BE2C (cell line): ENCODE measurements at regions not wholly inside any gene's neighbourhood (a gene's known extent, or its start where the extent isn't known, plus 50 kb on each side); places are given as distances from the start of the nearest gene placed in this dataset.

Experiments
- DNase-seq: peaks from one replicate; pipeline ENCODE4 v3.0.0-alpha.2; 2020
- H3K27me3 ChIP-seq: fragments of 250-450 bp; sonication (Bioruptor Pico); 2 replicates; pipeline ENCODE4 v1.5.1; 2020; ENCODE audit warnings: mild to moderate bottlenecking
- H3K36me3 ChIP-seq: fragments of 250-450 bp; sonication (Bioruptor Pico); 2 replicates; pipeline ENCODE4 v1.5.1; 2020; ENCODE audit warnings: mild to moderate bottlenecking
- H3K4me1 ChIP-seq: fragments of 250-450 bp; sonication (Bioruptor Pico); 2 replicates; pipeline ENCODE4 v1.5.1; 2020
- H3K4me3 ChIP-seq: 2 replicates; pipeline ENCODE4 v1.5.1; 2011; ENCODE audit warnings: low read depth, low read length
- H3K9me3 ChIP-seq: fragments of 250-450 bp; sonication (Bioruptor Pico); 2 replicates; pipeline ENCODE4 v1.5.1; 2020
- CTCF ChIP-seq: IDR thresholded peaks from 2 replicates; pipeline ENCODE4 v1.5.1; 2012; ENCODE audit warnings: mild to moderate bottlenecking, low read depth, low read length

GRCh38 chr15:97087006-97087741, 756.7 kb downstream of the NR2F2 start:
- no peak overlapping the region for H3K4me3 ChIP-seq
- no peaks in the 10 kb centered on the region for H3K27me3 ChIP-seq
- H3K36me3 ChIP-seq: no peaks in the 10 kb centered on the region
- TF ChIP-seq CTCF: no peak
- H3K4me1 ChIP-seq: no peaks in the 10 kb centered on the region
- no peaks in the 10 kb centered on the region for H3K9me3 ChIP-seq
- DNase-seq: no peak

GRCh38 chr15:97091093-97091492, 760.6 kb downstream of the NR2F2 start:
- Histone ChIP-seq H3K9me3 (peaks cover 5% of the 10 kb centered on the region; the same call in 1 of the 2 replicates), H3K36me3 (no peaks in the 10 kb centered on the region), H3K4me1 (no peaks in the 10 kb centered on the region), H3K4me3 (no peak overlapping the region), H3K27me3 (no peaks in the 10 kb centered on the region)
- TF ChIP-seq CTCF: no peak
- no peak for DNase-seq

GRCh38 chr15:97092656-97093055, 762.2 kb downstream of the NR2F2 start:
- DNase-seq: no peak
- Histone ChIP-seq H3K36me3 (no peaks in the 10 kb centered on the region), H3K27me3 (no peaks in the 10 kb centered on the region), H3K4me3 (no peak overlapping the region), H3K4me1 (no peaks in the 10 kb centered on the region), H3K9me3 (peaks cover 5% of the 10 kb centered on the region; the same call in 1 of the 2 replicates)
- TF ChIP-seq CTCF: no peak

- Histone ChIP-seq H3K27me3 (no peaks in the 10 kb centered on the region), H3K9me3 (peaks cover 5% of the 10 kb centered on the region), H3K4me3 (no peak overlapping the region), H3K36me3 (no peaks in the 10 kb centered on the region), H3K4me1 (no peaks in the 10 kb centered on the region)
- no peak for DNase-seq
- no peak for TF ChIP-seq CTCF
Observed at GRCh38 chr15:97096303-97096835, 765.9 kb downstream of the NR2F2 start.

GRCh38 chr15:97099040-97099439, 768.5 kb downstream of the NR2F2 start:
- Histone ChIP-seq H3K36me3 (no peaks in the 10 kb centered on the region), H3K4me1 (no peaks in the 10 kb centered on the region), H3K4me3 (no peak overlapping the region), H3K27me3 (no peaks in the 10 kb centered on the region), H3K9me3 (peaks cover under 1% of the 10 kb centered on the region)
- TF ChIP-seq CTCF: no peak
- no peak for DNase-seq

GRCh38 chr15:97101572-97101971, 771.1 kb downstream of the NR2F2 start:
- H3K4me3 ChIP-seq: no peak overlapping the region
- H3K27me3 ChIP-seq: no peaks in the 10 kb centered on the region
- no peaks in the 10 kb centered on the region; the same call in 1 of the 2 replicates for H3K9me3 ChIP-seq
- no peaks in the 10 kb centered on the region for H3K4me1 ChIP-seq
- TF ChIP-seq CTCF: no peak
- H3K36me3 ChIP-seq: no peaks in the 10 kb centered on the region
- DNase-seq: no peak
